ENCODE measurements at regions not wholly inside any gene's neighbourhood (a gene's known extent, or its start where the extent isn't known, plus 50 kb on each side); places are given as distances from the start of the nearest gene placed in this dataset.

DNA sequence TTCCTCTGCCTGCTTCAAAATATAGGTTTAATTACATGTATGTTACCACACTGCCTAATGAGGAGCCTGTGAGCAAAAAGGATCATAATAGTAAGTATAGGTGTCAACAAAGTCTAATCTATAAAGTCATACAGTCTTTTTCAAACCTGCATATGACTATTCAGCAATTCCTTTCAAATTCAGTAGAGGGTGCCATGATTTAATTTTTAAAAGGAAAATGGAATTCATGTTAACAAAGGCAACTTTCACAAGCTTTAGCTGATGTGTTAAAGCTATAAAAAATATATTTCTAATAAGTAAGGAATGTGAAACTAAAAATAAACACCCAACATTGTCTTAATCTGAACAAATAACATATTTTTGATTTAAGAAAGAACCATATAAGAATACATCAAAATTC is 52.1 kb downstream of the MPP7 start:
- peak; percentile 25 for DNase-seq (ENCODE audit: low read depth)
- TF ChIP-seq, protein P1, sequence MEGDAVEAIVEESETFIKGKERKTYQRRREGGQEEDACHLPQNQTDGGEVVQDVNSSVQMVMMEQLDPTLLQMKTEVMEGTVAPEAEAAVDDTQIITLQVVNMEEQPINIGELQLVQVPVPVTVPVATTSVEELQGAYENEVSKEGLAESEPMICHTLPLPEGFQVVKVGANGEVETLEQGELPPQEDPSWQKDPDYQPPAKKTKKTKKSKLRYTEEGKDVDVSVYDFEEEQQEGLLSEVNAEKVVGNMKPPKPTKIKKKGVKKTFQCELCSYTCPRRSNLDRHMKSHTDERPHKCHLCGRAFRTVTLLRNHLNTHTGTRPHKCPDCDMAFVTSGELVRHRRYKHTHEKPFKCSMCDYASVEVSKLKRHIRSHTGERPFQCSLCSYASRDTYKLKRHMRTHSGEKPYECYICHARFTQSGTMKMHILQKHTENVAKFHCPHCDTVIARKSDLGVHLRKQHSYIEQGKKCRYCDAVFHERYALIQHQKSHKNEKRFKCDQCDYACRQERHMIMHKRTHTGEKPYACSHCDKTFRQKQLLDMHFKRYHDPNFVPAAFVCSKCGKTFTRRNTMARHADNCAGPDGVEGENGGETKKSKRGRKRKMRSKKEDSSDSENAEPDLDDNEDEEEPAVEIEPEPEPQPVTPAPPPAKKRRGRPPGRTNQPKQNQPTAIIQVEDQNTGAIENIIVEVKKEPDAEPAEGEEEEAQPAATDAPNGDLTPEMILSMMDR (IDR thresholded peaks at IDR 0.05; ENCODE audit: control insufficient read depth, insufficient read depth, low read depth, low read length, missing control alignments) = peak; percentile 38
- no peak overlapping the region for H3K4me3 ChIP-seq (ENCODE audit: control insufficient read depth, low read depth, low read length)

DNA sequence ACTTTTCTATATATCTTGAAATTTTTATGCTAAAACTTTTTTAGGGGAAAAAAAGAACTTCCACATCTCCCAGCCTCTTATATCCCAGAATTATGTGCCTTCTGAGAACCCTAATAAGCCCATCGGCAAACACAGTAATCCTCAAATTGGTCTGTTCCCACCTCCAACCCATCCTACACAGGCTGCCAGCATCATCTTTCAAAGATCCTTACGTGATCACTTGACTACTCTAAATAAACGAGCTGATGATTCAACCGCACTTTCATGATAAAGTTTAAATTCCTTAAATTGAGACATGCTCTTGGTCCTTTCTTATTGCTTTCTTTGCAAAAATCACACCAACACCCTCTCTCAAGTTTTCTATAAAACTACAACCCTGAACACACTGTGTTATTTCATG is 52.5 kb downstream of the MPP7 start:
- no peak overlapping the region for H3K4me3 ChIP-seq (ENCODE audit: control insufficient read depth, low read depth, low read length)
- no peak for DNase-seq (ENCODE audit: low read depth)
- TF ChIP-seq, protein P1 (IDR thresholded peaks at IDR 0.05; ENCODE audit: control insufficient read depth, insufficient read depth, low read depth, low read length, missing control alignments) = no peak

DNA sequence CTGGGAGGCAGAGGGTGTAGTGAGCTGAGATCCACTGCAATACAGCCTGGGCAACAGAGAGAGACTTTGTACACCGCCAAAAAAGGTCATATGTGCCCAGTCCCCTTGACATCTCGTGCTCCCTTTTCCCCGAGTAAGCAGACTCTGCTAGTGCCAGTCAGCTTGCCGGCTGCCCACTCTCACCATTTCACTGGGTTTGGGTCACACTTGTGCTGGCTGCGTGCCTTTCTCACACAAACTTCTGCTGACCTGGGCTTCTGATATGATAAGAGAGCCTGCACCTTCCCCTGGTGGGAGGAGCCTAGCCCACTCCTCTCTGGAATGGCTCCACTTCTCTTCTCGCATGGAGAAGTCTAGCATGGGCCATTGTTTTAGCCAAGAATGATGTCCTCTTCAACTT is 53.4 kb downstream of the MPP7 start:
- no peak overlapping the region for H3K4me3 ChIP-seq (ENCODE audit: control insufficient read depth, low read depth, low read length)
- no peak for DNase-seq (ENCODE audit: low read depth)
- TF ChIP-seq, protein P1 (IDR thresholded peaks at IDR 0.05; ENCODE audit: control insufficient read depth, insufficient read depth, low read depth, low read length, missing control alignments) = no peak

DNA sequence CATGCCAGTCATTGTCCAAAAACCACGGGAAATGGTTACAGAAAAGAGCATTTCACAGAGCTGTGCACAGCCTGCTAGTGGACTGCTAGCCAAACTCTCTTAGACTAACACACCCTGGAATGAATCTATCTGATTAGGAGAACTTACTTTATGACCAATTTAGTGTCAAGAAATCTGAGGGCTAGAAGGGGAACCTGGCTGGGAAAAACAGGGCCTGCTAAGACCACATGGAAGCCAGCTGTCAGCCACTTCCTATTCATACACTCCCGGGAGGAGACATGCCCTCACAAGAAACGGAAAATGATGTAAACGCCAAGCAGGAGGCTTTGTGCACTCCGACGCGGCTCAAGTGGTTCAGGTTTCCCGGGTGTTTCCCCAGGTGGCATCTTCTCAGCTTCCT is 54.8 kb downstream of the MPP7 start:
- TF ChIP-seq, protein P1 (IDR thresholded peaks at IDR 0.05; ENCODE audit: control insufficient read depth, insufficient read depth, low read depth, low read length, missing control alignments) = no peak
- DNase-seq (ENCODE audit: low read depth) = peak; percentile 45
- no peak overlapping the region for H3K4me3 ChIP-seq (ENCODE audit: control insufficient read depth, low read depth, low read length)

DNA sequence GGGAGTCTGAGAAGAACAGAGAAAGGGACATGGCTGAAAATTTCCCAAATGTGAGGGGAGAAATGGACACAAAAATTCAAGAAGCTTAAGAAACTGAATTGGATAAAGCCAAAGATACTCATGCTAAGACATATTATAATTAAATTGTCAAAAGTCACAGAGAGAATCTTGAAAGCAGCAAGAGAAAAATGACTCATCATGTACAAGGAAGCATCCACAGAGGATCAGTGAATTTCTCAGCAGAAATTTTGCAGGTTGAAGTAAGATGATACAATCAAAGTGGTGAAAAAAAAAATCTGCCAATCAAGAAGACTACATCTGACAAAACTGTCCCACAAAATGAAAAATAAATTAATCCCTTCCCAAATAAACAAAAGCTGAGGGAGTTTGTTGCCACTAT is 56.8 kb downstream of the MPP7 start:
- no peak for DNase-seq (ENCODE audit: low read depth)
- no peak overlapping the region for H3K4me3 ChIP-seq (ENCODE audit: control insufficient read depth, low read depth, low read length)
- TF ChIP-seq, protein P1 (IDR thresholded peaks at IDR 0.05; ENCODE audit: control insufficient read depth, insufficient read depth, low read depth, low read length, missing control alignments) = no peak

DNA sequence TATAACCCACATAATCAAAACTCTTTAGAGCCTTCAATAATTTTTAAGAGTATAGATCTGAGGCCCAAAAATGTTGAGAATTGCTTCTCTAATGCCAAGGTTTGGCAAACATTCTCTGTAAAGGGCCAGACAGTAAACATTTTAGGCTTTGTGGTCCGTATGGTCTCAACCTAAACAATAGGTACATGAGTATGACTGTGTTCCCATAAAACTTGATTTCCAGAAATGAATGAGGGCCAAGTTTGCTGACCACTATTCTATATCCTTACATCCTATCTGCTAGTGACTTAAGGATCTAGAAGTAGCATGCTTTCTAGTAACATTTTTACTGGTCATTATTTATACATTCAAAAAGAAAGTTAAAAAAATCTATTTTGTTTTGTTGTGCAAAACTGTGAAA is 58.9 kb downstream of the MPP7 start:
- DNase-seq (ENCODE audit: low read depth) = no peak
- TF ChIP-seq, protein P1 (IDR thresholded peaks at IDR 0.05; ENCODE audit: control insufficient read depth, insufficient read depth, low read depth, low read length, missing control alignments) = no peak

More for the DNA sequence above, 58.9 kb downstream of the MPP7 start:
- no peak overlapping the region for H3K4me3 ChIP-seq (ENCODE audit: control insufficient read depth, low read depth, low read length)

All from AG09309 (cell line).